GM12878 (cell line): ENCODE measurements at regions not wholly inside any gene's neighbourhood (a gene's known extent, or its start where the extent isn't known, plus 50 kb on each side); places are given as distances from the start of the nearest gene placed in this dataset.

Source experiments
- ATAC-seq: fragments of 200-7000 bp; cut with Tn5 transposase; 3 replicates; pipeline ENCODE4 v1.9.1; 2020; ENCODE audit warnings: mild to moderate bottlenecking, moderate library complexity
- BruUV-seq: library from RNA; stranded (reverse); fragments of 400-500 nt; replicated peaks from 2 replicates; lab custom pipeline; 2021; lab: Mats Ljungman, UMichigan
- CTCF ChIA-PET: fragments of 300-600 bp; sonication (Branson Sonifier 250); formaldehyde crosslinking; extraction: SDS; loops from one replicate; lab custom pipeline; 2021; ENCODE audit warnings: inconsistent platforms; lab: Yijun Ruan, JAX
- POLR2A ChIA-PET: fragments of 350-600 bp; formaldehyde crosslinking; extraction: SDS; loops from one replicate; lab custom pipeline; 2021; ENCODE audit warnings: inconsistent platforms; lab: Charles Lee
- RAD21 ChIA-PET: fragments of 300-600 bp; sonication (Branson Sonifier 250); formaldehyde crosslinking; loops from one replicate; lab custom pipeline; 2023; ENCODE audit warnings: antibody characterized with exemption; ENCODE audit not compliant: unreplicated experiment; lab: Charles Lee
- SMC1A ChIA-PET: fragments of 300-600 bp; sonication (Branson Sonifier 250); formaldehyde crosslinking; loops from one replicate; lab custom pipeline; 2023; ENCODE audit not compliant: unreplicated experiment, uncharacterized antibody; lab: Charles Lee
- DNase-seq: peaks from one replicate; pipeline ENCODE4 v3.0.0-alpha.2; 2011; ENCODE audit warnings: low read depth, low spot score
- FAIRE-seq: peaks from 3 replicates; lab custom pipeline; 2011; peaks lifted over from hg19 to GRCh38; lab: Jason Lieb, UNC
- H2AFZ ChIP-seq: 2 replicates; pipeline ENCODE4 v1.6.0; 2011; ENCODE audit warnings: low read depth, low read length, control low read depth; ENCODE audit not compliant: control insufficient read depth
- H3K27ac ChIP-seq: 2 replicates; pipeline ENCODE4 v1.5.1; 2011; ENCODE audit warnings: control low read depth; ENCODE audit not compliant: control insufficient read depth, insufficient read depth
- H3K27me3 ChIP-seq, 2 experiments: replicated peaks in 1 of 2; 2 replicates each; pipeline versions ENCODE4 v1.6.0 to v1.6.1; 2011; ENCODE audit warnings: low read length in 1 of 2; ENCODE audit not compliant: control insufficient read depth in 2 of 2, insufficient read depth in 2 of 2
- H3K36me3 ChIP-seq, 2 experiments: 2 replicates each; pipeline ENCODE4 v1.5.1; 2011; ENCODE audit warnings: low read length in 1 of 2; ENCODE audit not compliant: control insufficient read depth in 2 of 2, insufficient read depth in 2 of 2
- H3K4me1 ChIP-seq: 2 replicates; pipeline ENCODE4 v1.6.1; 2011; ENCODE audit warnings: mild to moderate bottlenecking, low read length, moderate library complexity, mixed read lengths; ENCODE audit not compliant: control insufficient read depth, insufficient read depth
- H3K4me2 ChIP-seq: 2 replicates; pipeline ENCODE4 v1.6.0; 2011; ENCODE audit warnings: control low read depth; ENCODE audit not compliant: control insufficient read depth, insufficient read depth
- H3K4me3 ChIP-seq: fragments of 200-600 bp; sonication (generic); 2 replicates; pipeline ENCODE4 v1.5.1; 2016
- H3K79me2 ChIP-seq: 2 replicates; pipeline ENCODE4 v1.6.0; 2011; ENCODE audit warnings: low read length; ENCODE audit not compliant: control insufficient read depth, insufficient read depth
- H3K9ac ChIP-seq: 2 replicates; pipeline ENCODE4 v1.8.0; 2011; ENCODE audit warnings: low read length, control low read depth, mixed read lengths; ENCODE audit not compliant: control insufficient read depth, insufficient read depth
- H3K9me3 ChIP-seq: replicated peaks from 3 replicates; pipeline ENCODE4 v1.5.1; 2011; ENCODE audit warnings: mild to moderate bottlenecking, low read length; ENCODE audit not compliant: control insufficient read depth, insufficient read depth
- H4K20me1 ChIP-seq: 2 replicates; pipeline ENCODE4 v1.6.0; 2011; ENCODE audit not compliant: control insufficient read depth, insufficient read depth
- ATF7 ChIP-seq: fragments of 450-650 bp; IDR thresholded peaks from 2 replicates; pipeline ENCODE4 v1.6.1; 2016; ENCODE audit warnings: low read depth, mild to moderate bottlenecking
- BMI1 ChIP-seq: fragments of 450-650 bp; IDR thresholded peaks from 2 replicates; pipeline ENCODE4 v1.6.1; 2016; ENCODE audit warnings: mild to moderate bottlenecking, moderate library complexity, borderline replicate concordance
- BRCA1 ChIP-seq: IDR thresholded peaks from 2 replicates; pipeline ENCODE4 v1.6.1; 2011; ENCODE audit warnings: low read depth, low read length, improper control_type of control experiment
- DPF2 ChIP-seq: fragments of 450-650 bp; IDR thresholded peaks from 2 replicates; pipeline ENCODE4 v1.6.1; 2017; ENCODE audit warnings: mild to moderate bottlenecking
- FOXM1 ChIP-seq: IDR thresholded peaks from 2 replicates; pipeline ENCODE4 v1.6.1; 2012; ENCODE audit warnings: low read depth, mild to moderate bottlenecking, inconsistent platforms, low read length, moderate library complexity
- GABPA ChIP-seq: IDR thresholded peaks from 2 replicates; pipeline ENCODE4 v1.6.1; 2014; ENCODE audit warnings: antibody characterized with exemption, low read depth, mild to moderate bottlenecking, inconsistent platforms
- GATAD2B ChIP-seq: fragments of 450-650 bp; conservative IDR thresholded peaks from 2 replicates; pipeline ENCODE4 v1.6.1; 2017; ENCODE audit warnings: low read depth, mild to moderate bottlenecking, moderate library complexity
- HCFC1 ChIP-seq: fragments of 150-350 bp; IDR thresholded peaks from 2 replicates; pipeline ENCODE4 v1.6.1; 2014; ENCODE audit warnings: low read length
- STAT1 ChIP-seq: fragments of 450-650 bp; conservative IDR thresholded peaks from 2 replicates; pipeline ENCODE4 v1.6.1; 2014; ENCODE audit warnings: antibody characterized with exemption, mild to moderate bottlenecking
- SUZ12 ChIP-seq: fragments of 200-600 bp; sonication (generic); IDR thresholded peaks from one replicate; pipeline ENCODE4 v1.6.1; 2018; ENCODE audit warnings: antibody characterized with exemption, mild to moderate bottlenecking; ENCODE audit not compliant: unreplicated experiment
- TARDBP ChIP-seq: IDR thresholded peaks from 2 replicates; pipeline ENCODE4 v1.6.1; 2016; ENCODE audit warnings: borderline replicate concordance
- YY1 ChIP-seq: IDR thresholded peaks from 2 replicates; pipeline ENCODE4 v1.6.1; 2011; ENCODE audit warnings: low read depth, mild to moderate bottlenecking, low read length
- ZNF24 ChIP-seq: fragments of 450-650 bp; IDR thresholded peaks from 2 replicates; pipeline ENCODE4 v1.6.1; 2017; ENCODE audit warnings: antibody characterized with exemption, mild to moderate bottlenecking
- WGBS: methylation state at CpG from one replicate; pipeline ENCODE4 v1.1.6; 2016; ENCODE audit warnings: low lambda C conversion rate; ENCODE audit not compliant: insufficient replicate concordance, insufficient coverage; ENCODE audit errors: missing lambda C conversion rate; 5-methylcytosine and 5-hydroxymethylcytosine counted together
- in situ Hi-C: fragments of 300-500 bp; cut with MboI; formaldehyde crosslinking; loops from 9 replicates; pipeline ENCODE4 v1.14.3; 2018; ENCODE audit warnings: mixed read lengths
- intact Hi-C: fragments of 100-400 bp; cut with micrococcal nuclease; formaldehyde crosslinking; loops from one replicate; pipeline ENCODE4 v1.14.2; 2022; ENCODE audit not compliant: unreplicated experiment
- TF ChIP-seq, protein P1 (sequence below): IDR thresholded peaks from 2 replicates; pipeline ENCODE4 v1.6.1; 2012; ENCODE audit warnings: mild to moderate bottlenecking, low read depth, low read length
- TF ChIP-seq, protein P2 (sequence below): fragments of 450-650 bp; IDR thresholded peaks from 2 replicates; pipeline ENCODE4 v1.6.1; 2018; ENCODE audit warnings: mild to moderate bottlenecking, low read depth, moderate library complexity; ENCODE audit not compliant: partially characterized antibody
- TF ChIP-seq, protein P3 (sequence below): IDR thresholded peaks from 2 replicates; pipeline ENCODE4 v1.6.1; 2011; ENCODE audit warnings: borderline replicate concordance, low read depth, mild to moderate bottlenecking, moderate library complexity, mixed read lengths, low read length; ENCODE audit not compliant: insufficient read depth; ENCODE audit errors: extremely low read length
- TF ChIP-seq, protein P4 (sequence below): IDR thresholded peaks from 2 replicates; pipeline ENCODE4 v1.6.1; 2012; ENCODE audit warnings: low read depth, low read length, improper control_type of control experiment
- TF ChIP-seq, protein P5 (sequence below): IDR thresholded peaks from 2 replicates; pipeline ENCODE4 v1.6.1; 2012; ENCODE audit warnings: low read length, inconsistent platforms

DNA sequence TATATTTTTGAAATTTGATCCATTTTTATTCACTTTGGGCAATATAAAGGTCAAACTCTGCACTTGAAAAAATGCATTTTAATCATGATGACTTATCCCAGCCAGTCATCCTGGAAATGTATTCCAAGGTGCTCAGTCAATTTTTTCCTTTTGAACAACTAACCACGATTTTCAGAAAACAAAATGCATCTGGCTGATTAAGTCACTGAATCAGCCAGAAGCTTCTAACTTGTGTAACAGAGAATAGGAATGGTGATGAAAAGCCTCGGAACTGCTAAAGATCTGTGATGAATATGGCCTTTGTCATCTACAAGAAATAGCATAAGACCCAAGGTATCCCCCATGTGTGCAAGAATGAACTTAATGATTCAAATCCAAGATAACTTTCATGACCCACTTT lies 572.7 kb downstream of the EPHA4 start:
- ChIA-PET RAD21 (no interaction called here), POLR2A (no interaction called here), CTCF (interaction anchor here (0.7 kb wide), 1 partner anchor 69 kb away, joined by 4 read pairs; no protein-coding TSS in a partner anchor), SMC1A (interaction anchor here (0.9 to 1.6 kb wide), 2 partner anchors 9 to 28 kb away, joined by 3 to 4 read pairs; no protein-coding TSS in a partner anchor)
- Histone ChIP-seq H3K79me2 (no peaks in the 10 kb centered on the region), H4K20me1 (no peaks in the 10 kb centered on the region), H3K27ac (no peak overlapping the region), H3K9ac (no peak overlapping the region), H3K4me2 (no peak overlapping the region), H3K9me3 (no peaks in the 10 kb centered on the region), H3K4me1 (no peaks in the 10 kb centered on the region), H3K27me3 (no peaks in the 10 kb centered on the region; a peak in 1 of 4 replicates), H3K36me3 (no peaks in the 10 kb centered on the region), H2AFZ (no peak overlapping the region), H3K4me3 (no peak overlapping the region)
- WGBS, result 25% methylated on average over 2 of the region's 2 CpGs
- TF ChIP-seq ZNF24, result no peak
- no peak for TF ChIP-seq BMI1
- TF ChIP-seq, protein P1, sequence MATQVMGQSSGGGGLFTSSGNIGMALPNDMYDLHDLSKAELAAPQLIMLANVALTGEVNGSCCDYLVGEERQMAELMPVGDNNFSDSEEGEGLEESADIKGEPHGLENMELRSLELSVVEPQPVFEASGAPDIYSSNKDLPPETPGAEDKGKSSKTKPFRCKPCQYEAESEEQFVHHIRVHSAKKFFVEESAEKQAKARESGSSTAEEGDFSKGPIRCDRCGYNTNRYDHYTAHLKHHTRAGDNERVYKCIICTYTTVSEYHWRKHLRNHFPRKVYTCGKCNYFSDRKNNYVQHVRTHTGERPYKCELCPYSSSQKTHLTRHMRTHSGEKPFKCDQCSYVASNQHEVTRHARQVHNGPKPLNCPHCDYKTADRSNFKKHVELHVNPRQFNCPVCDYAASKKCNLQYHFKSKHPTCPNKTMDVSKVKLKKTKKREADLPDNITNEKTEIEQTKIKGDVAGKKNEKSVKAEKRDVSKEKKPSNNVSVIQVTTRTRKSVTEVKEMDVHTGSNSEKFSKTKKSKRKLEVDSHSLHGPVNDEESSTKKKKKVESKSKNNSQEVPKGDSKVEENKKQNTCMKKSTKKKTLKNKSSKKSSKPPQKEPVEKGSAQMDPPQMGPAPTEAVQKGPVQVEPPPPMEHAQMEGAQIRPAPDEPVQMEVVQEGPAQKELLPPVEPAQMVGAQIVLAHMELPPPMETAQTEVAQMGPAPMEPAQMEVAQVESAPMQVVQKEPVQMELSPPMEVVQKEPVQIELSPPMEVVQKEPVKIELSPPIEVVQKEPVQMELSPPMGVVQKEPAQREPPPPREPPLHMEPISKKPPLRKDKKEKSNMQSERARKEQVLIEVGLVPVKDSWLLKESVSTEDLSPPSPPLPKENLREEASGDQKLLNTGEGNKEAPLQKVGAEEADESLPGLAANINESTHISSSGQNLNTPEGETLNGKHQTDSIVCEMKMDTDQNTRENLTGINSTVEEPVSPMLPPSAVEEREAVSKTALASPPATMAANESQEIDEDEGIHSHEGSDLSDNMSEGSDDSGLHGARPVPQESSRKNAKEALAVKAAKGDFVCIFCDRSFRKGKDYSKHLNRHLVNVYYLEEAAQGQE, result no peak
- TF ChIP-seq BRCA1, result no peak
- TF ChIP-seq SUZ12, result no peak
- TF ChIP-seq, protein P2, sequence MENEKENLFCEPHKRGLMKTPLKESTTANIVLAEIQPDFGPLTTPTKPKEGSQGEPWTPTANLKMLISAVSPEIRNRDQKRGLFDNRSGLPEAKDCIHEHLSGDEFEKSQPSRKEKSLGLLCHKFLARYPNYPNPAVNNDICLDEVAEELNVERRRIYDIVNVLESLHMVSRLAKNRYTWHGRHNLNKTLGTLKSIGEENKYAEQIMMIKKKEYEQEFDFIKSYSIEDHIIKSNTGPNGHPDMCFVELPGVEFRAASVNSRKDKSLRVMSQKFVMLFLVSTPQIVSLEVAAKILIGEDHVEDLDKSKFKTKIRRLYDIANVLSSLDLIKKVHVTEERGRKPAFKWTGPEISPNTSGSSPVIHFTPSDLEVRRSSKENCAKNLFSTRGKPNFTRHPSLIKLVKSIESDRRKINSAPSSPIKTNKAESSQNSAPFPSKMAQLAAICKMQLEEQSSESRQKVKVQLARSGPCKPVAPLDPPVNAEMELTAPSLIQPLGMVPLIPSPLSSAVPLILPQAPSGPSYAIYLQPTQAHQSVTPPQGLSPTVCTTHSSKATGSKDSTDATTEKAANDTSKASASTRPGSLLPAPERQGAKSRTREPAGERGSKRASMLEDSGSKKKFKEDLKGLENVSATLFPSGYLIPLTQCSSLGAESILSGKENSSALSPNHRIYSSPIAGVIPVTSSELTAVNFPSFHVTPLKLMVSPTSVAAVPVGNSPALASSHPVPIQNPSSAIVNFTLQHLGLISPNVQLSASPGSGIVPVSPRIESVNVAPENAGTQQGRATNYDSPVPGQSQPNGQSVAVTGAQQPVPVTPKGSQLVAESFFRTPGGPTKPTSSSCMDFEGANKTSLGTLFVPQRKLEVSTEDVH, result no peak
- no peak for TF ChIP-seq TARDBP
- TF ChIP-seq YY1, result no peak
- TF ChIP-seq, protein P3, sequence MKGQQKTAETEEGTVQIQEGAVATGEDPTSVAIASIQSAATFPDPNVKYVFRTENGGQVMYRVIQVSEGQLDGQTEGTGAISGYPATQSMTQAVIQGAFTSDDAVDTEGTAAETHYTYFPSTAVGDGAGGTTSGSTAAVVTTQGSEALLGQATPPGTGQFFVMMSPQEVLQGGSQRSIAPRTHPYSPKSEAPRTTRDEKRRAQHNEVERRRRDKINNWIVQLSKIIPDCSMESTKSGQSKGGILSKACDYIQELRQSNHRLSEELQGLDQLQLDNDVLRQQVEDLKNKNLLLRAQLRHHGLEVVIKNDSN, result no peak
- no peak for TF ChIP-seq FOXM1
- no peak for TF ChIP-seq DPF2
- TF ChIP-seq STAT1, result no peak
- TF ChIP-seq GABPA, result no peak
- TF ChIP-seq HCFC1, result no peak
- no peak for TF ChIP-seq ATF7
- TF ChIP-seq, protein P4, sequence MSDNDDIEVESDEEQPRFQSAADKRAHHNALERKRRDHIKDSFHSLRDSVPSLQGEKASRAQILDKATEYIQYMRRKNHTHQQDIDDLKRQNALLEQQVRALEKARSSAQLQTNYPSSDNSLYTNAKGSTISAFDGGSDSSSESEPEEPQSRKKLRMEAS, result no peak
- TF ChIP-seq, protein P5, sequence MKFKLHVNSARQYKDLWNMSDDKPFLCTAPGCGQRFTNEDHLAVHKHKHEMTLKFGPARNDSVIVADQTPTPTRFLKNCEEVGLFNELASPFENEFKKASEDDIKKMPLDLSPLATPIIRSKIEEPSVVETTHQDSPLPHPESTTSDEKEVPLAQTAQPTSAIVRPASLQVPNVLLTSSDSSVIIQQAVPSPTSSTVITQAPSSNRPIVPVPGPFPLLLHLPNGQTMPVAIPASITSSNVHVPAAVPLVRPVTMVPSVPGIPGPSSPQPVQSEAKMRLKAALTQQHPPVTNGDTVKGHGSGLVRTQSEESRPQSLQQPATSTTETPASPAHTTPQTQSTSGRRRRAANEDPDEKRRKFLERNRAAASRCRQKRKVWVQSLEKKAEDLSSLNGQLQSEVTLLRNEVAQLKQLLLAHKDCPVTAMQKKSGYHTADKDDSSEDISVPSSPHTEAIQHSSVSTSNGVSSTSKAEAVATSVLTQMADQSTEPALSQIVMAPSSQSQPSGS, result no peak
- no peak for TF ChIP-seq GATAD2B
- in situ Hi-C loops, result no loop called here
- BruUV-seq, result no TSS peak
- DNase-seq (no peak), FAIRE-seq (no peak), ATAC-seq (no peak)
- intact Hi-C loops, result no loop called here
